ENCODE measurements at regions not wholly inside any gene's neighbourhood (a gene's known extent, or its start where the extent isn't known, plus 50 kb on each side); places are given as distances from the start of the nearest gene placed in this dataset.
A peak's percentile ranks its signal among the peaks of the same experiment; 100 is the strongest.

DNA sequence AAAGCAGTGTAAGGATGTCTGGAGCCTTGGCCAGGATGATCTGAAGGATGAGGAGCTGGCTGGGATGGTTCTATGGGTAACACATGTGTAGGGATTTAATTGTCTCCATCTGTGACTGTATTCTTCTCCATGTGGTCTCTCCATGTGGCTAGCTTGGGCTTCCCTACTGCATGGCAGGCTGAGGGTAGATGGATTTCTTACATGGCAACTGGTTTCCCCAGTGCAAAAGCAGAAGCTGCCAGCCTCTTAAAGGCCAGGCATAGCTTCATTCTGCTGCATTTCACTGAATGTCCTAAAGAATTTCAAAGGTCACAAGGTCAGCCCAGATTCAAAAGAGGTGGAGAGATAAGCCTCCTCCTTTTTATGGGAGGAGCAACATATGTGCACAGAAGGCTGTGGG lies 61.7 kb downstream of the XCL2 start:
- no peaks in the 10 kb centered on the region for H3K9me3 ChIP-seq
- DNase-seq (ENCODE audit: low spot score in 2 of 2): no peak
- no peak overlapping the region for H3K27ac ChIP-seq
- H3K4me1 ChIP-seq: peaks cover 0 to 27% (median 0%) of the 10 kb centered on the region in 4 donors
- H3K4me3 ChIP-seq: no peak overlapping the region
- TF ChIP-seq, protein P1, sequence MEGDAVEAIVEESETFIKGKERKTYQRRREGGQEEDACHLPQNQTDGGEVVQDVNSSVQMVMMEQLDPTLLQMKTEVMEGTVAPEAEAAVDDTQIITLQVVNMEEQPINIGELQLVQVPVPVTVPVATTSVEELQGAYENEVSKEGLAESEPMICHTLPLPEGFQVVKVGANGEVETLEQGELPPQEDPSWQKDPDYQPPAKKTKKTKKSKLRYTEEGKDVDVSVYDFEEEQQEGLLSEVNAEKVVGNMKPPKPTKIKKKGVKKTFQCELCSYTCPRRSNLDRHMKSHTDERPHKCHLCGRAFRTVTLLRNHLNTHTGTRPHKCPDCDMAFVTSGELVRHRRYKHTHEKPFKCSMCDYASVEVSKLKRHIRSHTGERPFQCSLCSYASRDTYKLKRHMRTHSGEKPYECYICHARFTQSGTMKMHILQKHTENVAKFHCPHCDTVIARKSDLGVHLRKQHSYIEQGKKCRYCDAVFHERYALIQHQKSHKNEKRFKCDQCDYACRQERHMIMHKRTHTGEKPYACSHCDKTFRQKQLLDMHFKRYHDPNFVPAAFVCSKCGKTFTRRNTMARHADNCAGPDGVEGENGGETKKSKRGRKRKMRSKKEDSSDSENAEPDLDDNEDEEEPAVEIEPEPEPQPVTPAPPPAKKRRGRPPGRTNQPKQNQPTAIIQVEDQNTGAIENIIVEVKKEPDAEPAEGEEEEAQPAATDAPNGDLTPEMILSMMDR (IDR thresholded peaks at IDR 0.05): no peak
- no peak for TF ChIP-seq POLR2A (IDR thresholded peaks at IDR 0.05)
- no peak for TF ChIP-seq EP300 (IDR thresholded peaks at IDR 0.05)
- no peaks in the 10 kb centered on the region for H3K36me3 ChIP-seq
- H3K27me3 ChIP-seq: no peaks in the 10 kb centered on the region

DNA sequence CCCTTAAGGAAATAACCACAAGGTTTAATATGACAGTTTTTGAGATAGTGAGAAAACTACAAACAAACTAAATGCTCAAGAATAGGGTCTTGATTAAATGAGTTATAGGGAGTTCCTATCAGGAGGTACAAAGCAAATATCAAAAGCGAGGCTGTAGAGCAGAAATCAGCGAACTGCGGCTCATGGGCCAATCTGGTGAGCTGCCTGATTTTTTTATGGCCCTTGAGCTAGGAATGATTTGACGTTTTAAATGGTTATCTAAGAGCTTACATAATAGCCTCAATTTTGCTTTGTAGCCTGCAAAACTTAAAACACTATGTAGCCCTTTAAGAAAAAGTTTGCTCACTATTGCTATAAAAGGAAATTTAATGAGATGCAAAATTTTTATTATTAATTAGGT lies 62.2 kb downstream of the XCL2 start:
- peak overlapping the region in 1 of 4 donors; percentile 39 for H3K27ac ChIP-seq
- TF ChIP-seq, protein P1 (IDR thresholded peaks at IDR 0.05): no peak
- TF ChIP-seq EP300 (IDR thresholded peaks at IDR 0.05) (no peak), POLR2A (IDR thresholded peaks at IDR 0.05) (no peak)

DNA sequence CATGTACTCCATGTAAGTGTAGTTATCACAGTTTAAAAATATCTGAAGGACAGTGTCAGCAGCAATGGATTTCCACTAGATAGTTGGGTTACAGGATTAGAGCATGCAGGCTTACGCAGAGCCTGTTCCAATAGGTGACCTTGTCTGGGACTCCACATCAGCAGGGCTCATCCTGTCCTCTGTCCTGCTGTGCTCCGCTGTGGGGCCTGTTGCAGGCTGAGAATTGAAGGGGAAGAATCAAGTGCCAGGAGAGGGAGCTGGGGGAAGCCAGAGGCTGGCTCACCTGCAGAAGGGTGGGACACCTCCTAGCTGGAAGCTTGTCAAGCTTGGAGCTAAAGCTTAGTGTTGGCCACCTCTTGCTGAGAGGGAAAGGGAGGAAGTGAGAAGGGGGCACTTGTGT lies 62.8 kb downstream of the XCL2 start:
- TF ChIP-seq EP300 (IDR thresholded peaks at IDR 0.05) (no peak), POLR2A (IDR thresholded peaks at IDR 0.05) (no peak)
- TF ChIP-seq, protein P1 (IDR thresholded peaks at IDR 0.05): no peak
- H3K4me3 ChIP-seq: no peak overlapping the region
- H3K27ac ChIP-seq: peak overlapping the region in 1 of 4 donors; percentile 39
- H3K9me3 ChIP-seq: no peaks in the 10 kb centered on the region
- WGBS, 2 donors: 92 to 97% methylated on average over 2 of the region's 2 CpGs
- no peaks in the 10 kb centered on the region for H3K36me3 ChIP-seq
- H3K4me1 ChIP-seq: peaks cover 0 to 27% (median 0%) of the 10 kb centered on the region in 4 donors
- no peak for DNase-seq (ENCODE audit: low spot score in 2 of 2)
- no peaks in the 10 kb centered on the region for H3K27me3 ChIP-seq

More for the DNA sequence above, 62.2 kb downstream of the XCL2 start:
- no peak for DNase-seq (ENCODE audit: low spot score in 2 of 2)
- 68 to 75% methylated on average over 4 of the region's 4 CpGs for WGBS, 2 donors
- Histone ChIP-seq H3K4me3 (no peak overlapping the region), H3K9me3 (no peaks in the 10 kb centered on the region), H3K4me1 (peaks cover 0 to 27% (median 0%) of the 10 kb centered on the region in 4 donors), H3K36me3 (no peaks in the 10 kb centered on the region), H3K27me3 (no peaks in the 10 kb centered on the region)

DNA sequence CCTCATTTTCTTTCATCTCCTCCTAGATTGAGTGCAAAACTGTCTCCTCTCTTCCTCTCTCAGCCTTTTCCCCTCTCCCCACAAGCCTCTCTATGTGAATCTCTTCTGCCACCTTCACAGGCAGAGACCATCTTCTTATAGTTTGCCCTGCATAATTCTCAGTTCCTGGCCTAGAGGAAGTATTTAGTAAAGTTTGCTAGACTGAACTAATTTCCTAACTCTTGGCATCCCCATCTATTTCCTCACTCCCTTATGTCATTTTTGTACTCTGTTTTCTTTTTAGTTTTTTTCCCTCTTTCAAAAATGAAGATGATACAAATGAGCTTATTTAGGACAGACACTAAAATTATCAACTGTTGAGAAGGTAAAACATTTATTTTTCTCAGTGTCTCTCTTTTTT lies 66.0 kb downstream of the XCL2 start:
- Histone ChIP-seq H3K27ac (no peak overlapping the region), H3K4me1 (peaks cover 0 to 2% (median 0%) of the 10 kb centered on the region in 4 donors)
- TF ChIP-seq POLR2A (IDR thresholded peaks at IDR 0.05) (no peak), EP300 (IDR thresholded peaks at IDR 0.05) (no peak)
- TF ChIP-seq, protein P1 (IDR thresholded peaks at IDR 0.05): no peak

DNA sequence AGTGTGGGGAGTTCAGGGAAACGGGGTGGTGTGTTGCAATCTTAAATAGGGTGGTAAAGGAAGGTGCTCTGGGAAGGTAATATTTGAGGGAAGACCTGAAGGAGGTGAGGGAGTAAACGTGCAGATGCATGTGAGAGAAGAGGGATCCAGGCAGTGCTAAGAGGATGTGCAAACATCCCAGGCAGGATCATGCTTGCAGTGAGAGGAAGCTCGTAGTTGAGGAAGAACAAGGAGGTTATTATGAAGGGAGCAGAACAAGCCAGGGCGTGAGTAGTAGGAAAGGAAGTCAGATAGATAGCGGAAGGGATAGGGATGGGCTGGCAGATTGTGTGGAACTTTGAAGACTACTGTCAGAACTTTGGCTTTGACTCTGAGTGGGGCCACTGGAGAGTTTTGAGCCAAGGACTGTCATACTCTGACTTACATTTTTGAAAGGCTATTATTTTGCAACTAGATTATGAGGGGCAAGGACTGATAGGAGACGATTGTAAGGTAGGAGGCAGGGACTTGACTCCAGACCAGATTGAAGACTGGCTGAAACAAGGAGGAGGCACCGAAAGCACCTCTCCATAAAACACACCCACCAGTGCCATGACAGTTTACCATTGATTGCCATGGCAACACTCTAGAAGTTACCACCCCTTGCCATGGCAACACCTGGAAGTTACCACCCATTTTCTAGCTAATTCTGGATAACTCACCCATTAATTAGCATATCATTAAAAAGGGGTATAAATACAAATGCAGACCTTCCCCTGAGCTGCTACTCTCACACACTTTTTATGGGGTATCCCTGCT lies 67.0 kb downstream of the XCL2 start:
- H3K36me3 ChIP-seq: no peaks in the 10 kb centered on the region
- H3K27me3 ChIP-seq: no peaks in the 10 kb centered on the region
- no peak for DNase-seq (ENCODE audit: low spot score in 2 of 2)
- H3K9me3 ChIP-seq: no peaks in the 10 kb centered on the region
- no peak overlapping the region for H3K4me3 ChIP-seq
- H3K4me1 ChIP-seq: no peaks in the 10 kb centered on the region
- 45 to 56% methylated on average over 7 of the region's 7 CpGs for WGBS, 2 donors
- TF ChIP-seq, protein P1 (IDR thresholded peaks at IDR 0.05): no peak
- no peak for TF ChIP-seq EP300 (IDR thresholded peaks at IDR 0.05)
- H3K27ac ChIP-seq: no peak overlapping the region

More for the DNA sequence above, 66.0 kb downstream of the XCL2 start:
- Histone ChIP-seq H3K4me3 (no peak overlapping the region), H3K36me3 (no peaks in the 10 kb centered on the region), H3K9me3 (no peaks in the 10 kb centered on the region), H3K27me3 (no peaks in the 10 kb centered on the region)
- no peak for DNase-seq (ENCODE audit: low spot score in 2 of 2)

All from tibial nerve (tissue), 4 donors.